Keratinocyte (primary cell): ENCODE measurements at regions not wholly inside any gene's neighbourhood (a gene's known extent, or its start where the extent isn't known, plus 50 kb on each side); places are given as distances from the start of the nearest gene placed in this dataset.

ENCODE experiments used
- DNase-seq: peaks from one replicate; pipeline ENCODE4 v3.0.0-alpha.2; 2011; ENCODE audit warnings: low read depth, missing footprints, low spot score
- FAIRE-seq: peaks from 2 replicates; lab custom pipeline; 2011; peaks lifted over from hg19 to GRCh38; lab: Jason Lieb, UNC
- H2AFZ ChIP-seq: 2 replicates; pipeline ENCODE4 v1.6.0; 2012; ENCODE audit warnings: low read length, control low read depth, inconsistent platforms; ENCODE audit not compliant: control insufficient read depth
- H3K27ac ChIP-seq: 2 replicates; pipeline ENCODE4 v1.5.1; 2011; ENCODE audit warnings: low read length; ENCODE audit not compliant: control insufficient read depth, insufficient read depth
- H3K27me3 ChIP-seq: 3 replicates; pipeline ENCODE4 v1.6.0; 2011; ENCODE audit warnings: low read length; ENCODE audit not compliant: control insufficient read depth, insufficient read depth; ENCODE audit errors: extremely low read depth
- H3K36me3 ChIP-seq, 2 experiments: 2 replicates in 1 of 2; 3 replicates in 1 of 2; pipeline ENCODE4 v1.5.1; 2011; ENCODE audit warnings: low read length in 2 of 2, mild to moderate bottlenecking in 1 of 2; ENCODE audit not compliant: control insufficient read depth in 2 of 2, insufficient read depth in 2 of 2; ENCODE audit errors: extremely low read depth in 1 of 2
- H3K4me1 ChIP-seq: 3 replicates; pipeline ENCODE4 v1.5.1; 2011; ENCODE audit warnings: low read length; ENCODE audit not compliant: control insufficient read depth, insufficient read depth; ENCODE audit errors: extremely low read depth
- H3K4me2 ChIP-seq: 3 replicates; pipeline ENCODE4 v1.6.0; 2011; ENCODE audit warnings: low read depth, low read length; ENCODE audit not compliant: control insufficient read depth, insufficient read depth; ENCODE audit errors: extremely low read depth
- H3K4me3 ChIP-seq, 3 experiments: fragments of 200-600 bp in 1 of 3; sonication (generic) in 1 of 3; 2 replicates in 2 of 3; 3 replicates in 1 of 3; pipeline ENCODE4 v1.5.1; 2011 to 2016; ENCODE audit warnings: low read length in 3 of 3, mild to moderate bottlenecking in 3 of 3, control low read depth in 2 of 3, inconsistent platforms in 1 of 3, low read depth in 1 of 3, mixed read lengths in 1 of 3, mixed run types in 1 of 3, moderate library complexity in 1 of 3; ENCODE audit not compliant: control insufficient read depth in 2 of 3, insufficient read depth in 2 of 3; ENCODE audit errors: extremely low read depth in 1 of 3
- H3K79me2 ChIP-seq: 2 replicates; pipeline ENCODE4 v1.6.0; 2012; ENCODE audit warnings: low read length; ENCODE audit not compliant: control insufficient read depth, insufficient read depth
- H3K9ac ChIP-seq: 3 replicates; pipeline ENCODE4 v1.6.0; 2011; ENCODE audit warnings: low read length; ENCODE audit not compliant: control insufficient read depth, insufficient read depth; ENCODE audit errors: extremely low read depth
- H3K9me1 ChIP-seq: 3 replicates; pipeline ENCODE4 v1.6.0; 2011; ENCODE audit warnings: low read length; ENCODE audit not compliant: control insufficient read depth, insufficient read depth; ENCODE audit errors: extremely low read depth
- H3K9me3 ChIP-seq: 2 replicates; pipeline ENCODE4 v1.5.1; 2012; ENCODE audit warnings: low read depth, low read length; ENCODE audit not compliant: control insufficient read depth
- H4K20me1 ChIP-seq: 3 replicates; pipeline ENCODE4 v1.6.0; 2011; ENCODE audit warnings: low read length; ENCODE audit not compliant: control insufficient read depth, insufficient read depth; ENCODE audit errors: extremely low read depth
- CTCF ChIP-seq, 3 experiments: IDR thresholded peaks in 1 of 3; conservative IDR thresholded peaks in 1 of 3; optimal IDR thresholded peaks in 1 of 3; 2 replicates in 2 of 3; 3 replicates in 1 of 3; pipeline versions ENCODE3 to v1.5.1; 2011; ENCODE audit warnings: low read length in 3 of 3, mild to moderate bottlenecking in 3 of 3, moderate library complexity in 2 of 3, control low read depth in 1 of 3, inconsistent platforms in 1 of 3; ENCODE audit not compliant: insufficient read depth in 2 of 3; ENCODE audit errors: extremely low read depth in 1 of 3
- EZH2 ChIP-seq: IDR thresholded peaks from one replicate; pipeline ENCODE4 v1.6.1; 2012; ENCODE audit warnings: inconsistent platforms, mild to moderate bottlenecking, low read length, moderate library complexity
- dilution Hi-C: fragments of 300-500 bp; cut with MboI; formaldehyde crosslinking; loops from one replicate; pipeline ENCODE4 v1.7.0; 2020; ENCODE audit warnings: low sequenced_read_pairs; ENCODE audit not compliant: extremely low pct_ligation_motif_present

GRCh38 chr4:20520901-20521300 lies 179.4 kb upstream of the PACRGL start:
- Histone ChIP-seq H3K9me3 (no peaks in the 10 kb centered on the region), H3K36me3 (no peaks in the 10 kb centered on the region), H3K79me2 (no peaks in the 10 kb centered on the region), H3K4me1 (peaks cover 5% of the 10 kb centered on the region), H2AFZ (no peak overlapping the region), H3K4me2 (no peak overlapping the region), H3K27ac (no peak overlapping the region), H3K27me3 (no peaks in the 10 kb centered on the region), H3K9ac (no peak overlapping the region), H3K9me1 (no peaks in the 10 kb centered on the region), H4K20me1 (no peaks in the 10 kb centered on the region), H3K4me3 (no peak overlapping the region)
- FAIRE-seq (peak; percentile 89), DNase-seq (peak; percentile 15)
- dilution Hi-C loops: no loop called here
- TF ChIP-seq CTCF (optimal IDR thresholded peaks at IDR 0.05 in 1 of 3, IDR thresholded peaks at IDR 0.05 in 1 of 3, conservative IDR thresholded peaks at IDR 0.05 in 1 of 3; ENCODE audit: extremely low read depth in 1 of 3, insufficient read depth in 2 of 3, low read length in 3 of 3) (no peak), EZH2 (no peak)

GRCh38 chr4:20528508-20528907 lies 171.8 kb upstream of the PACRGL start:
- no peaks in the 10 kb centered on the region for H3K9me1 ChIP-seq
- H3K79me2 ChIP-seq: no peaks in the 10 kb centered on the region
- peaks cover 3% of the 10 kb centered on the region for H3K4me1 ChIP-seq
- no peaks in the 10 kb centered on the region for H3K9me3 ChIP-seq
- no peaks in the 10 kb centered on the region for H4K20me1 ChIP-seq
- DNase-seq (no peak), FAIRE-seq (no peak)
- peaks cover 0 to 2% of the 10 kb centered on the region in 2 experiments for H3K36me3 ChIP-seq
- dilution Hi-C loops: no loop called here
- H3K27ac ChIP-seq: peak overlapping the region; percentile 17
- no peak overlapping the region for H2AFZ ChIP-seq
- no peaks in the 10 kb centered on the region for H3K27me3 ChIP-seq
- no peak overlapping the region for H3K9ac ChIP-seq
- TF ChIP-seq CTCF (optimal IDR thresholded peaks at IDR 0.05 in 1 of 3, IDR thresholded peaks at IDR 0.05 in 1 of 3, conservative IDR thresholded peaks at IDR 0.05 in 1 of 3; ENCODE audit: extremely low read depth in 1 of 3, insufficient read depth in 2 of 3, low read length in 3 of 3) (no peak), EZH2 (no peak)
- no peak overlapping the region for H3K4me2 ChIP-seq
- no peak overlapping the region for H3K4me3 ChIP-seq
